ENCODE measurements at regions not wholly inside any gene's neighbourhood (a gene's known extent, or its start where the extent isn't known, plus 50 kb on each side); places are given as distances from the start of the nearest gene placed in this dataset.

DNA sequence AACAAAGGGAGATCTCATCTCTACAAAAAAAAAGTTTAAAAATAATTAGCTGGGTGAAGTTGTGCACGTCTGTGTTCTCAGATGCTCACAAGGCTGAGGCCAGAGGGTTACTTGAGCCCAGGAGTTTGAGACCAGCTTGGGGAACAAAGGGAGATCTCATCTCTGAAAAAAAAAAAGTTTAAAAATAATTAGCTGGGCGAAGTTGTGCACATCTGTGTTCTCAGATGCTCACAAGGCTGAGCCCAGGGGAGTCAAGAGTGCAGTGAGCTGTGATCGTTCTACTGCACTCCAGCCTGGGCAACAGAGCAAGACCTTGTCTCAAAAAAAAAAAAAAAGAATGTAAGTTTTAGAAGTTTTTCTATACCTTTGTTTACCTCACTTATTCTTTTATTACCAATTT, 127.3 kb downstream of the FGF9 start:
- H3K4me1 ChIP-seq = no peaks in the 10 kb centered on the region
- no peak for ATAC-seq
- no peak overlapping the region for H3K4me3 ChIP-seq
- no peaks in the 10 kb centered on the region for H3K9me3 ChIP-seq
- no peak overlapping the region for H3K27ac ChIP-seq
- WGBS, 2 donors (ENCODE audit: low coverage in 1 of 2) = 78% methylated on average over 3 of the region's 3 CpGs
- H3K36me3 ChIP-seq = no peaks in the 10 kb centered on the region
- H3K27me3 ChIP-seq = no peaks in the 10 kb centered on the region
- TF ChIP-seq POLR2A (IDR thresholded peaks at IDR 0.05) = no peak
- TF ChIP-seq POLR2AphosphoS5 (IDR thresholded peaks at IDR 0.05) = no peak
- no peak for TF ChIP-seq EP300 (IDR thresholded peaks at IDR 0.05)
- TF ChIP-seq, protein P1, sequence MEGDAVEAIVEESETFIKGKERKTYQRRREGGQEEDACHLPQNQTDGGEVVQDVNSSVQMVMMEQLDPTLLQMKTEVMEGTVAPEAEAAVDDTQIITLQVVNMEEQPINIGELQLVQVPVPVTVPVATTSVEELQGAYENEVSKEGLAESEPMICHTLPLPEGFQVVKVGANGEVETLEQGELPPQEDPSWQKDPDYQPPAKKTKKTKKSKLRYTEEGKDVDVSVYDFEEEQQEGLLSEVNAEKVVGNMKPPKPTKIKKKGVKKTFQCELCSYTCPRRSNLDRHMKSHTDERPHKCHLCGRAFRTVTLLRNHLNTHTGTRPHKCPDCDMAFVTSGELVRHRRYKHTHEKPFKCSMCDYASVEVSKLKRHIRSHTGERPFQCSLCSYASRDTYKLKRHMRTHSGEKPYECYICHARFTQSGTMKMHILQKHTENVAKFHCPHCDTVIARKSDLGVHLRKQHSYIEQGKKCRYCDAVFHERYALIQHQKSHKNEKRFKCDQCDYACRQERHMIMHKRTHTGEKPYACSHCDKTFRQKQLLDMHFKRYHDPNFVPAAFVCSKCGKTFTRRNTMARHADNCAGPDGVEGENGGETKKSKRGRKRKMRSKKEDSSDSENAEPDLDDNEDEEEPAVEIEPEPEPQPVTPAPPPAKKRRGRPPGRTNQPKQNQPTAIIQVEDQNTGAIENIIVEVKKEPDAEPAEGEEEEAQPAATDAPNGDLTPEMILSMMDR (IDR thresholded peaks at IDR 0.05) = no peak

DNA sequence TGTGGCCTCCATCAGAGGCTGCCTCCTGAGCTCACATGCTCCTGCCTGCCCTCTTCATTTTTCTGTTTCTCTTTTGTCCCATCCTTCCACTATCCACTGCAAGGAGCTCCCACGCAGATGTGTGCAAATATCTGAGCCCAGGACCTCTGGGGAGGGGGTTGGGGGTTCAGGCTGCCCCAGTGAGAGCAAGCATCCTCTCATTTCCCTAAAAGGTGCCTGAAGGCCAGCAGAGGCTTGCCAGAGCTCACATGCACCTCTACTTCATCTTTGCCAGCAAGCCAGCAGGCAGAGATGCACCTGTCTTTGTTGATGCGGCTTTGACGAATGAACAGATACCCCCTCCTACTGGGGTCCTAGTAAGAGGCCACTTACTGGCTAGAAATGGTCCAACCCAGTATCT, 128.8 kb downstream of the FGF9 start:
- 100% methylated on average over 1 of the region's 3 CpGs; no CpG with 5 or more reads in 1 of the 2 donors for WGBS, 2 donors (ENCODE audit: low coverage in 1 of 2)
- no peak for ATAC-seq
- no peaks in the 10 kb centered on the region for H3K27me3 ChIP-seq
- no peaks in the 10 kb centered on the region for H3K4me1 ChIP-seq
- no peaks in the 10 kb centered on the region for H3K9me3 ChIP-seq
- no peak overlapping the region for H3K4me3 ChIP-seq
- no peaks in the 10 kb centered on the region for H3K36me3 ChIP-seq
- TF ChIP-seq POLR2AphosphoS5 (IDR thresholded peaks at IDR 0.05) (no peak), EP300 (IDR thresholded peaks at IDR 0.05) (no peak), POLR2A (IDR thresholded peaks at IDR 0.05) (no peak)
- TF ChIP-seq, protein P1 (IDR thresholded peaks at IDR 0.05) = no peak
- no peak overlapping the region for H3K27ac ChIP-seq

GRCh38 chr13:21800837-21801616, 130.2 kb downstream of the FGF9 start:
- TF ChIP-seq POLR2A (IDR thresholded peaks at IDR 0.05) (no peak), EP300 (IDR thresholded peaks at IDR 0.05) (no peak), POLR2AphosphoS5 (IDR thresholded peaks at IDR 0.05) (no peak)
- Histone ChIP-seq H3K9me3 (no peaks in the 10 kb centered on the region), H3K4me3 (no peak overlapping the region), H3K4me1 (no peaks in the 10 kb centered on the region), H3K36me3 (no peaks in the 10 kb centered on the region), H3K27ac (no peak overlapping the region), H3K27me3 (no peaks in the 10 kb centered on the region)
- WGBS, 2 donors (ENCODE audit: low coverage in 1 of 2) = 74 to 93% methylated on average over 7 of the region's 7 CpGs
- no peak for ATAC-seq

- no peaks in the 10 kb centered on the region for H3K36me3 ChIP-seq
- no peak for ATAC-seq
- peaks cover 0 to 8% (median 0%) of the 10 kb centered on the region in 3 donors for H3K9me3 ChIP-seq
- no peak overlapping the region for H3K4me3 ChIP-seq
- WGBS, 2 donors (ENCODE audit: low coverage in 1 of 2) = 49 to 77% methylated on average over 3 of the region's 3 CpGs
- H3K4me1 ChIP-seq = no peaks in the 10 kb centered on the region
- H3K27me3 ChIP-seq = no peaks in the 10 kb centered on the region
- no peak overlapping the region for H3K27ac ChIP-seq
- TF ChIP-seq POLR2AphosphoS5 (IDR thresholded peaks at IDR 0.05) (no peak), POLR2A (IDR thresholded peaks at IDR 0.05) (no peak), EP300 (IDR thresholded peaks at IDR 0.05) (no peak)
- TF ChIP-seq, protein P1 (IDR thresholded peaks at IDR 0.05) = no peak
Observed at GRCh38 chr13:21805733-21806132, 134.9 kb downstream of the FGF9 start.

- H3K4me3 ChIP-seq = no peak overlapping the region
- 94 to 100% methylated on average over 3 to 5 of the region's 12 CpGs for WGBS, 2 donors (ENCODE audit: low coverage in 1 of 2)
- TF ChIP-seq POLR2AphosphoS5 (IDR thresholded peaks at IDR 0.05) (no peak), POLR2A (IDR thresholded peaks at IDR 0.05) (no peak), EP300 (IDR thresholded peaks at IDR 0.05) (no peak)
- TF ChIP-seq, protein P1 (IDR thresholded peaks at IDR 0.05) = no peak
- H3K27ac ChIP-seq = no peak overlapping the region
- no peak for ATAC-seq
- no peaks in the 10 kb centered on the region for H3K36me3 ChIP-seq
- no peaks in the 10 kb centered on the region for H3K4me1 ChIP-seq
- H3K27me3 ChIP-seq = no peaks in the 10 kb centered on the region
- H3K9me3 ChIP-seq = peaks cover 0 to 8% (median 0%) of the 10 kb centered on the region in 3 donors
Observed at GRCh38 chr13:21812192-21812626, 141.3 kb downstream of the FGF9 start.

Data from gastroesophageal sphincter (tissue), 4 donors.